NCI-H2029 treated with DMSO at 0.1 percent for 48 hours (cell line): ENCODE measurements at regions not wholly inside any gene's neighbourhood (a gene's known extent, or its start where the extent isn't known, plus 50 kb on each side); places are given as distances from the start of the nearest gene placed in this dataset.

ENCODE experiments used
- DNase-seq: peaks from one replicate; lab custom pipeline; 2025; lab: John Stamatoyannopoulos, UW

DNA sequence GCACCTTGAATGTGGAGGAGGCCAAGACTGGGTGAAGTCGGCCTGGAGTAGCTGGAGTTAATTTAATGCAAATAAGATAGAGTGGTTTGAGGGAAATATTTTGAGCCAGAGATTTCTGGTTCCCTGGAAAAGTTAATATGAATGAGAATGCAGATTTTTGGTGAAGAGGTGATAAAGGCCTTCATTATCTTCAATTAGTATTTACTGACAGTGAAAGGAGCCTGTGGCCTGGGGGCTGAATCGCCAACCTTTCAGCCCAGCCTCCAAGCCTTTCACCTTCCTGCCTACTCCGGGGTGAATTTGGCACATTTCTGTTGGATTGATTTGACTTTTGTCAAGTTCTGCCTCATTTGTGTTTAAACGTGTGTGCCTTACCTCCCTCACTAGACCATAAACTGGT is 147.8 kb downstream of the SOX2 start:
- no peak for DNase-seq

GRCh38 chr3:181860235-181860634 is 148.5 kb downstream of the SOX2 start:
- DNase-seq: no peak

DNA sequence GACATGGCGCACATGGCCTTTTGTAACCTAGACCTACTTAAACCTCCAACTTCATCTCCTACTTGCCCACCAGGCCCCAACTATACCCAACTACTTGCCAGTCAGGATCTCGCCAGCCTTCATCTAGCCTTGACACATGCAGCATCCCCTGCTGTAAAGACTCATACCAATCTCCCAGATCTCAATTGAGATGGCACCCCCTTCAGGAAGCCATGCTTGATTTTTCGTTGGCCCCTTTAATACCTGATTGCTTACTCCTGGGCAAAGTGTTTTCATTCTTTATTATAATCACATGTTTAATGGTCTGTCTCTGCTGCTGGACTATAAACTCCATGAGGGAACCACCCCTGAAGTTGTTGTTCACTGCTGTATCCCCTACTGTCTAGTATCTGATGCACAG is 150.8 kb downstream of the SOX2 start:
- no peak for DNase-seq

DNA sequence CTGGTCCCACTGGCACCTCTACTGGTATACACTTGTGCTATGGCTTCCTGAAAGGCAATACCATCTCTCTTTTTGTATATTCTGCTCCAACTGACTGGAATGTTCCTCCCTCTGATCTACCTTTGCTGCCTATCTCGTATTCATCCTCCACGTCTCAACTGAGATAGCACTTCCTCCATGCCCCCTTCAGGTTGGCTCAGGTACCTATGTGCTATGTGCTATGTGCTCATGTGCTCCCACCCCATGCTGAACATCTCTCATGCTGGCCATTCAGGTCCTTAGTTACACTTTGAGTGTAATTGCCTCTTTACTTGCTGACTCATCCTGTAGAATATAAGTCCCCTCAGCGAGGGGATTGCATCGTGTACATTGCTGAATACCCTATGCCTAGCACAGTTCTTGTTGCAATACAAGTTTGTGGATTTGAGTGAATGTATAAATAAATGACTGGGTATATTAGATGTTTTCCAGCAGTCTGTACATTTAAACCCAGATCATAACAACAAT is 156.9 kb downstream of the SOX2 start:
- no peak for DNase-seq

DNA sequence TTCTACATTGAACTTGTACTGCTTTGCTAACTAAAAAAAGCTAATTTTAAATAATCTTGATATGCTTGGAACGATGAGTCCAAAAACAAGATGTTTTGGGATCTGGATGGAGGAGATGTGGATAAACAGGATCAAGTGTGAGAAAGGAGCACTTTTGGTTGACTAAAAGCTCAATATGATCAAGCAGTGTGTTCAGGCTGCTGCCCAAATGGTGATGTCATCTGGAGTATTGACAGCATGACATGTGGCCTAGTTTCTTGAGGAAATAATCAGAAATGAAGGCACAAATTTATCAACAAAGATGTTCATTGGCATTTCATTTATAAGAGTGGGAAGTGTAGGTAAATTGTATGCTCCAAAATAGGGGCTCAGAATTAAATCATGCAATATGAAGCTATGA is 161.2 kb downstream of the SOX2 start:
- no peak for DNase-seq

DNA sequence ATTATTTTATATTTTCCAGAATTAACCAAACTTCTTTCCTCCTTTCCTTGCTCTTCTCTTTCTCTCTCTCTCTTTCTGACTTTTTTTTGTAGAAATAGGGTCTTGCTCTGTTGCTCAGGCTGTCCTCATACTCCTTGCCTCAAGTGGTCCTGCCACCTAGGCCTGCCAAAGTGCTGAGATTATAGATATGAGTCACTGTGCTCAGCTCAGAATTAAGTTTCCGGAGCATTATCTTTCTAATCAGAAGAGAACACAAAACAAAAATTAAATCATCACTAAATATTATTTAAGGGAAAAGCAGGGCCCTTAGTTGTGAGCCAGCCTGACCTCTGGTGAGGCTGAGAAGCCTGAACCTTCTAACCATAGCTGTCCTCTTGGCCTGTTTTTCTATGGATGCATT is 168.2 kb downstream of the SOX2 start:
- DNase-seq: no peak

- DNase-seq: peak; percentile 77
Observed at GRCh38 chr3:181880331-181880730, 168.6 kb downstream of the SOX2 start.

DNA sequence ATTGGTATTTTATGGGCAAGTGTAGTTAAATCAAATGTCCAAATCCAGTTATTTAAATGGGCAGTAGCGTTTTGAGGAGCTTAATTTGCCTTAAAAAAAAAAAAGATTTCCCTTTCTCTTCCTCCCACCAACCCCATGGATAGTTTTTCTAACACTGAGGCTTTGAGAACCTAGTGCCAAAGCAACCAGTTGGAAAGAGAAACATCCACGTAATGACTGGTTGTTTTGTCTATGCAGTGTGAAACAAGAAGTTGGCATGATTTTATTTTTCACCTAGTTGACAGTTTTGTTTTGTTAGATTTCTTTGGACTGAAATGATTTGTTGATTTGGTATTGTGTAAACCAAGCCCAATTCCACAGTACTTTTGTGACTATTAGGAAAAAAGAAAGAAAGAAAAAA is 170.0 kb downstream of the SOX2 start:
- no peak for DNase-seq

- no peak for DNase-seq
Observed at GRCh38 chr3:181885868-181886630, 174.3 kb downstream of the SOX2 start.

GRCh38 chr3:181886676-181887075 is 175.0 kb downstream of the SOX2 start:
- no peak for DNase-seq

DNA sequence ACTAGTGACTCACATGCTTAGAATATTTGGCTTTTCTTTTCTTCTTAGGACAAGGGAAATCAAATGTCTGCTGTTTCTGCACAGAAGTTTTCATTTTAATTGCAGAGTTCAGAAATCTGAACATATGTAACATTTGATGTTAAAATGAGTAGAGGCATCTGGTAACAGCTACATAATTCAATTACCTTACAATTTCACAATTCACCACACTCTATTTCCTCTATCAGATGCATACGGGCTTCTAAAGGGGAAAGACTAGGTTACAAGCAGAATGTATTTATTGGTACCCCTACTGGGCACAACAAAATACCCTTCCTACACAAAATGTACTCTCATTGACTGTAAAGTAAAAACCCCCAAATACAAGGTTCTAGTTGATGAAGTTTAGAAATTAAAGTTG is 176.0 kb downstream of the SOX2 start:
- no peak for DNase-seq

DNA sequence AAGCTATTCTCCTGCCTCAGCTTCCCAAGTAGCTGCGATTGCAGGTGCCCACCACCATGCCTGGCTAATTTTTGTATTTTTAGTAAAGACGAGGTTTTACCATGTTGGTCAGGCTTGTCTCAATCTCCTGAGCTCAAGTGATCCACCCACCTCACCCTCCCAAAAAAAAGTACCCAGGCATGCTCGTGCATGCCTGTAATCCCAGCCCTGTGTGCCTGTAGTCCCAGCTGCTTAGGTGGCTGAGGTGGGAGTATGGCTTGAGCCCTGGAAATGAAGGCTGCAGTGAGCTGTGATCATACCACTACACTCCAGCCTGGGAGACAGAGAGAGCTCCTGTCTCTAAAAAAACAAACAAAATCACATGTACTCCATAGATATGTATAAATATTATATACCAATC is 176.5 kb downstream of the SOX2 start:
- no peak for DNase-seq

GRCh38 chr3:181892848-181893247 is 181.1 kb downstream of the SOX2 start:
- DNase-seq: no peak

GRCh38 chr3:181896605-181897004 is 184.9 kb downstream of the SOX2 start:
- no peak for DNase-seq

- no peak for DNase-seq
Observed at GRCh38 chr3:181899702-181900101, 188.0 kb downstream of the SOX2 start.

- DNase-seq: no peak
Observed at GRCh38 chr3:181901626-181902025, 189.9 kb downstream of the SOX2 start.

DNA sequence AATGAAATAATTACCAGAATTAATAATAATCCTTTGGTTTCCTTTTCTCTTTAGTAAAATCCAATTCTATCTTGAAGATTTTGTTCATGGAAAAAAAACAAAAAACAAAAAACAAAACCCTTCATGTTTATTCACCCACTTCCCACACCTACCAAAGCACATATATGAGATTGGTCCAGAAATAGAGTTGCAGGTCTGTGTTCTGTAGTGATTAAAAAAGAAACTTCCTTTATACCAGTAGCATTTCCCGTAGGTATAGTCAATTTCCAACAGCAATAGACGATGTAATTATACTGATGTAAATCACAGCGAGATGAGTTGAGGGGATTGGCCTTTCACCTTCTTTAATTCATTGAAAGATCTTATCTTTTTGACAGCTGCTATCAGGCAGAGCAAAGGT is 194.6 kb downstream of the SOX2 start:
- DNase-seq: no peak

- no peak for DNase-seq
Observed at GRCh38 chr3:181909241-181909640, 197.5 kb downstream of the SOX2 start.

DNA sequence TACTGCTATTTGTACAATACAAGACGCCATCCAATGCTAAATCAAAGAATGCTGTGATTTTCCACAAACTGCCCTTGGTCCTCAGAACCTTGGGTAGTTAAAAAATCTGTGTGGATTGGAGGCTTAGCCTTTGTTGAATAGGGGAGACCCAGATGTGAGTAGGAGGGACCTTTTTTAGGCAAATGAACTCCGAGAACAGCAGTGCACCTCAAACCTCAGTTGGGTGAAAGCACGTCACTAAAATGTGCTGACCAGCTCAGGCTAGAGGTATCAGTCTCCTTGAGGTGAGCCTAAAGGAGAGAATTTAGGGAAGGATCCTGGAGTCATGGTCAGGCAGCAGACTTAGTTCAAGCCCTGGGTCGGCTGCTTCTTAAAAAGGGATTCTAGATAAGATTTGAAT is 200.7 kb downstream of the SOX2 start:
- no peak for DNase-seq

DNA sequence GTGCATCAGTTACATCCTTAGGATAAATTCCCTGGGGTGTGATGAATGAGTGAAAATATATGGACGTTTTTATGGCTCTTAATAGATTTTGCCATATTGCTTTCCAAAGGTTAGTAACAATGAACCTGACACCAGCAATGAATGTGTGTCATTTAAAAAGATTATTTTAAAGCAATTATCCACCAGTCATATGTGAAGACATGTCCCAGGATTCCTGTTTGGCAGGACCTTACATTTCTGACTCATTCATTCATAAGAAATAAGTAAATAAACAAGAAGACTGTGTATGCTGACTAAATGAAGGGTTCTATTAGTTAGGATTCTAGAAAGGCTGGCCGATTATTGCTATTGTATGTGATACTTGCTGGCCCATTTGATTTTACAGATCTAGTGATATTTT is 201.5 kb downstream of the SOX2 start:
- DNase-seq: no peak

GRCh38 chr3:181915551-181915950 is 203.8 kb downstream of the SOX2 start:
- no peak for DNase-seq

GRCh38 chr3:181916013-181916412 is 204.3 kb downstream of the SOX2 start:
- DNase-seq: no peak

- no peak for DNase-seq
Observed at GRCh38 chr3:181917027-181917426, 205.3 kb downstream of the SOX2 start.

- no peak for DNase-seq
Observed at GRCh38 chr3:181919375-181919774, 207.7 kb downstream of the SOX2 start.
